ENCODE measurements at regions not wholly inside any gene's neighbourhood (a gene's known extent, or its start where the extent isn't known, plus 50 kb on each side); places are given as distances from the start of the nearest gene placed in this dataset.

DNA sequence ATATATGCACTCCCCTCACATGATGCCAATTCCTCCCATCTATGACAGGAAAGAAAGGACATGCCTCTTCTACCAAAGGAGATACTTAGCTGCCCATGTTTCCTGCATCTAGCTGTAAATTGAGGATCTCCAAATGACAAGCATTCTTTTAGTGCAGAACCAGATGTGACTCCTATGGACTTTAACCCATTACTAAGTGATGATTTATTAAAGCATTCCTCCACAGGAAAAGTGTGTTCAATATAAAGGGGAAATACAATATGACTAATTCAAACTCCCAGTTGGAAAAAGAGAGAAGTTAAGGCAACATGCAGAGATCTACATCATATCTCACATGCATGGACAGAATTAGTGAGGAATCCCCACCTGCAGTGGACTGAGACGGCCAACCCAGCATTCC, 221.3 kb downstream of the FAM76B start:
- Histone ChIP-seq H2AFZ (ENCODE audit: low read depth, low read length) (no peak overlapping the region), H3K4me1 (ENCODE audit: low read length) (no peaks in the 10 kb centered on the region), H3K79me2 (ENCODE audit: low read length) (no peaks in the 10 kb centered on the region), H4K20me1 (ENCODE audit: insufficient read depth, low read length) (no peaks in the 10 kb centered on the region), H3K27ac (ENCODE audit: low read length) (no peak overlapping the region), H3K36me3 (replicated peaks; ENCODE audit: low read depth, low read length) (peaks cover 3% of the 10 kb centered on the region), H3K4me3 (ENCODE audit: low read length) (no peak overlapping the region), H3K9me3 (ENCODE audit: insufficient read depth, low read length) (peaks cover 9% of the 10 kb centered on the region; the same call in 1 of the 2 replicates), H3K27me3 (ENCODE audit: low read depth, low read length) (no peaks in the 10 kb centered on the region), H3K9ac (ENCODE audit: low read length) (no peak overlapping the region), H3K4me2 (ENCODE audit: low read length) (no peak overlapping the region)
- TF ChIP-seq EZH2phosphoT487 (IDR thresholded peaks at IDR 0.05; ENCODE audit: low read depth): no peak
- TF ChIP-seq, protein P1, sequence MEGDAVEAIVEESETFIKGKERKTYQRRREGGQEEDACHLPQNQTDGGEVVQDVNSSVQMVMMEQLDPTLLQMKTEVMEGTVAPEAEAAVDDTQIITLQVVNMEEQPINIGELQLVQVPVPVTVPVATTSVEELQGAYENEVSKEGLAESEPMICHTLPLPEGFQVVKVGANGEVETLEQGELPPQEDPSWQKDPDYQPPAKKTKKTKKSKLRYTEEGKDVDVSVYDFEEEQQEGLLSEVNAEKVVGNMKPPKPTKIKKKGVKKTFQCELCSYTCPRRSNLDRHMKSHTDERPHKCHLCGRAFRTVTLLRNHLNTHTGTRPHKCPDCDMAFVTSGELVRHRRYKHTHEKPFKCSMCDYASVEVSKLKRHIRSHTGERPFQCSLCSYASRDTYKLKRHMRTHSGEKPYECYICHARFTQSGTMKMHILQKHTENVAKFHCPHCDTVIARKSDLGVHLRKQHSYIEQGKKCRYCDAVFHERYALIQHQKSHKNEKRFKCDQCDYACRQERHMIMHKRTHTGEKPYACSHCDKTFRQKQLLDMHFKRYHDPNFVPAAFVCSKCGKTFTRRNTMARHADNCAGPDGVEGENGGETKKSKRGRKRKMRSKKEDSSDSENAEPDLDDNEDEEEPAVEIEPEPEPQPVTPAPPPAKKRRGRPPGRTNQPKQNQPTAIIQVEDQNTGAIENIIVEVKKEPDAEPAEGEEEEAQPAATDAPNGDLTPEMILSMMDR (IDR thresholded peaks at IDR 0.05; ENCODE audit: low read depth, low read length): no peak

DNA sequence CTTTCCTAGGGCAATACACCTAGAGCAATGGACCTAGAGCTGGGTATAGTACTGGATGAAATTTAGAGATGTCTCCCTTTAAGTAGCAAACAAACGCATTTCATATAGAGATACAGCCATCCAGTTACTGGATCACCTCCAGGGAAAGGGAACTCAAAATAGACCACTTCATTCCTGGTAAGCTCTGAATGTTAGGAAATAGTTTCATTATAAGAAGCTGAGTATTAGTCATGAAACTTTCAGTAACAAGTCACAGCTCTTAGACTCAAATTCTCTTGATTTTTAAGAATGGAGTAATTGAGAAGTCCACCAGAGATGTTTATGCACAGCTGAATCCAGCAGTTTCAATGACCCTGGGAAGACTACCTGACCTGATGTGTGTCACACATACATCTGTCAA, 221.9 kb downstream of the FAM76B start:
- H3K4me1 ChIP-seq (ENCODE audit: low read length): no peaks in the 10 kb centered on the region
- no peak overlapping the region for H2AFZ ChIP-seq (ENCODE audit: low read depth, low read length)
- no peaks in the 10 kb centered on the region for H3K27me3 ChIP-seq (ENCODE audit: low read depth, low read length)
- H3K27ac ChIP-seq (ENCODE audit: low read length): no peak overlapping the region
- no peak overlapping the region for H3K9ac ChIP-seq (ENCODE audit: low read length)
- H4K20me1 ChIP-seq (ENCODE audit: insufficient read depth, low read length): no peaks in the 10 kb centered on the region
- H3K4me2 ChIP-seq (ENCODE audit: low read length): no peak overlapping the region
- H3K9me3 ChIP-seq (ENCODE audit: insufficient read depth, low read length): peaks cover 9% of the 10 kb centered on the region; the same call in 1 of the 2 replicates
- H3K36me3 ChIP-seq (replicated peaks; ENCODE audit: low read depth, low read length): peaks cover 3% of the 10 kb centered on the region
- TF ChIP-seq EZH2phosphoT487 (IDR thresholded peaks at IDR 0.05; ENCODE audit: low read depth): no peak
- TF ChIP-seq, protein P1 (IDR thresholded peaks at IDR 0.05; ENCODE audit: low read depth, low read length): no peak
- H3K79me2 ChIP-seq (ENCODE audit: low read length): no peaks in the 10 kb centered on the region
- H3K4me3 ChIP-seq (ENCODE audit: low read length): no peak overlapping the region

DNA sequence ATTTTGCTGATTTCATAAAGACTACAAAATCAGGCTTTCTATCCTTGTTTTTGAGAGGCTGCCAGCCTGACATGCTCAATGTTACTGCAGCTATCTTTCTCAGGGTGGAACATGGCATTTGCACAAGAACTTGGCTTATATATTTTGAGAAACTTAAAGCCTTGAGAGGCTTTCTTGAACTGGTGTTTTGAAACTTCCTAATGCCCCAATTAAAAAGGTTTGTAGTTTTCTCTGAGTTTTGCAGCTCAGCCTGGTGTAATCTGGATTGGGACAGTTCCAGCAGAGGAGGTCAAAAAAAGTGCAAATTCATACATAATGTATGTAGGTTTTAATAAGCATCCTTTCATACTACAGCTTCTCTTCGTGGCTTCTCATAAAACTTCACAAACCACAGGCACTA, 223.4 kb downstream of the FAM76B start:
- Histone ChIP-seq H3K9ac (ENCODE audit: low read length) (no peak overlapping the region), H3K27ac (ENCODE audit: low read length) (no peak overlapping the region), H3K79me2 (ENCODE audit: low read length) (no peaks in the 10 kb centered on the region), H3K9me3 (ENCODE audit: insufficient read depth, low read length) (peaks cover 9% of the 10 kb centered on the region; the same call in 1 of the 2 replicates), H3K36me3 (replicated peaks; ENCODE audit: low read depth, low read length) (peaks cover 3% of the 10 kb centered on the region), H3K4me1 (ENCODE audit: low read length) (no peaks in the 10 kb centered on the region), H4K20me1 (ENCODE audit: insufficient read depth, low read length) (no peaks in the 10 kb centered on the region), H3K4me3 (ENCODE audit: low read length) (no peak overlapping the region), H3K4me2 (ENCODE audit: low read length) (no peak overlapping the region), H3K27me3 (ENCODE audit: low read depth, low read length) (no peaks in the 10 kb centered on the region), H2AFZ (ENCODE audit: low read depth, low read length) (no peak overlapping the region)
- no peak for TF ChIP-seq EZH2phosphoT487 (IDR thresholded peaks at IDR 0.05; ENCODE audit: low read depth)
- TF ChIP-seq, protein P1 (IDR thresholded peaks at IDR 0.05; ENCODE audit: low read depth, low read length): no peak

DNA sequence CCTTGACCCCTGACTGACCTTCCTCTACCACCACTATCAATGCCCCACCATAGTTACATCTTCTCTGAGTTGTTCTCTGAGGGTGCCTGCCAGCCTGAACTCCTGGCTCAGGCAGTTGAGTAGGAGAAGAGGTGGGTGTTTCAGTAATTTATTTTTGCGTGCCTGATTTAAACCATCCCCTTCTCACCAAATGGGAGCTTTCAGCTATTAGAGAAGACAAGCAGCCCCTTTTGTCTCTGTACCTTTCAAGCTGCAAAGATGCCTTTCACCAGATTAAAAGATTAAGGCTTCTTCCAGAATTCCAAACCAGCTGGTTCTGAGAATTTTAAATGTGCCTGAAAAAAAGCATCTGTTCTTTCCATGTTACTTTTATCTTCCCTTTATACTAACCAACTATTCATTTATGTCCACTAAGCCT, 223.8 kb downstream of the FAM76B start:
- Histone ChIP-seq H3K36me3 (replicated peaks; ENCODE audit: low read depth, low read length) (peaks cover 3% of the 10 kb centered on the region), H3K9me3 (ENCODE audit: insufficient read depth, low read length) (peaks cover 9% of the 10 kb centered on the region; the same call in 1 of the 2 replicates)
- no peak for TF ChIP-seq EZH2phosphoT487 (IDR thresholded peaks at IDR 0.05; ENCODE audit: low read depth)
- TF ChIP-seq, protein P1 (IDR thresholded peaks at IDR 0.05; ENCODE audit: low read depth, low read length): no peak

More for the DNA sequence above, 223.8 kb downstream of the FAM76B start:
- Histone ChIP-seq H3K4me1 (ENCODE audit: low read length) (no peaks in the 10 kb centered on the region), H3K4me2 (ENCODE audit: low read length) (no peak overlapping the region), H3K4me3 (ENCODE audit: low read length) (no peak overlapping the region), H3K27me3 (ENCODE audit: low read depth, low read length) (no peaks in the 10 kb centered on the region), H2AFZ (ENCODE audit: low read depth, low read length) (no peak overlapping the region), H3K79me2 (ENCODE audit: low read length) (no peaks in the 10 kb centered on the region), H3K27ac (ENCODE audit: low read length) (no peak overlapping the region), H3K9ac (ENCODE audit: low read length) (no peak overlapping the region), H4K20me1 (ENCODE audit: insufficient read depth, low read length) (no peaks in the 10 kb centered on the region)

All from OCI-LY3 (cell line).